ENCODE measurements at regions not wholly inside any gene's neighbourhood (a gene's known extent, or its start where the extent isn't known, plus 50 kb on each side); places are given as distances from the start of the nearest gene placed in this dataset.

DNA sequence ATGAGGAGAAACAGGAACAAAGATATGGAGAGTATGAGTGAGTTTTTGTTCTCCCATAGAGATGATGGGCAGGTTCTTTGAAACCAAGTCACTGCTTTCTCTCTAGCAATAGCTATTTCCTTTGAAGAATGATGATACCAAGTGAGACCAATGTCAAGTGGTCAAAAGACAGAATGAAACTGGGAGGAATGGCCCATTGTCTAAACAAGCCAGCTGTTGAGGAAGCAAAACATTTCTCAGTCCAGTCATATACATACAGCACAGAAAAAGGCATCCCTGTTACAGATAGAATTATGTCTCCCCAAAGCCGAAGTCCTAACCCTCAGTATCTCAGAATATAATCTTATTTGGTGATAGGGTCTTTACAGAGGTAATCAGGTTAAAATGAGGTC is 66.1 kb upstream of the EPC2 start:
- no peak for TF ChIP-seq TCF7L2 (IDR thresholded peaks at IDR 0.05; ENCODE audit: low read depth, low read length)
- TF ChIP-seq, protein P1, sequence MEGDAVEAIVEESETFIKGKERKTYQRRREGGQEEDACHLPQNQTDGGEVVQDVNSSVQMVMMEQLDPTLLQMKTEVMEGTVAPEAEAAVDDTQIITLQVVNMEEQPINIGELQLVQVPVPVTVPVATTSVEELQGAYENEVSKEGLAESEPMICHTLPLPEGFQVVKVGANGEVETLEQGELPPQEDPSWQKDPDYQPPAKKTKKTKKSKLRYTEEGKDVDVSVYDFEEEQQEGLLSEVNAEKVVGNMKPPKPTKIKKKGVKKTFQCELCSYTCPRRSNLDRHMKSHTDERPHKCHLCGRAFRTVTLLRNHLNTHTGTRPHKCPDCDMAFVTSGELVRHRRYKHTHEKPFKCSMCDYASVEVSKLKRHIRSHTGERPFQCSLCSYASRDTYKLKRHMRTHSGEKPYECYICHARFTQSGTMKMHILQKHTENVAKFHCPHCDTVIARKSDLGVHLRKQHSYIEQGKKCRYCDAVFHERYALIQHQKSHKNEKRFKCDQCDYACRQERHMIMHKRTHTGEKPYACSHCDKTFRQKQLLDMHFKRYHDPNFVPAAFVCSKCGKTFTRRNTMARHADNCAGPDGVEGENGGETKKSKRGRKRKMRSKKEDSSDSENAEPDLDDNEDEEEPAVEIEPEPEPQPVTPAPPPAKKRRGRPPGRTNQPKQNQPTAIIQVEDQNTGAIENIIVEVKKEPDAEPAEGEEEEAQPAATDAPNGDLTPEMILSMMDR (IDR thresholded peaks at IDR 0.05) = no peak
- TF ChIP-seq, protein P2, sequence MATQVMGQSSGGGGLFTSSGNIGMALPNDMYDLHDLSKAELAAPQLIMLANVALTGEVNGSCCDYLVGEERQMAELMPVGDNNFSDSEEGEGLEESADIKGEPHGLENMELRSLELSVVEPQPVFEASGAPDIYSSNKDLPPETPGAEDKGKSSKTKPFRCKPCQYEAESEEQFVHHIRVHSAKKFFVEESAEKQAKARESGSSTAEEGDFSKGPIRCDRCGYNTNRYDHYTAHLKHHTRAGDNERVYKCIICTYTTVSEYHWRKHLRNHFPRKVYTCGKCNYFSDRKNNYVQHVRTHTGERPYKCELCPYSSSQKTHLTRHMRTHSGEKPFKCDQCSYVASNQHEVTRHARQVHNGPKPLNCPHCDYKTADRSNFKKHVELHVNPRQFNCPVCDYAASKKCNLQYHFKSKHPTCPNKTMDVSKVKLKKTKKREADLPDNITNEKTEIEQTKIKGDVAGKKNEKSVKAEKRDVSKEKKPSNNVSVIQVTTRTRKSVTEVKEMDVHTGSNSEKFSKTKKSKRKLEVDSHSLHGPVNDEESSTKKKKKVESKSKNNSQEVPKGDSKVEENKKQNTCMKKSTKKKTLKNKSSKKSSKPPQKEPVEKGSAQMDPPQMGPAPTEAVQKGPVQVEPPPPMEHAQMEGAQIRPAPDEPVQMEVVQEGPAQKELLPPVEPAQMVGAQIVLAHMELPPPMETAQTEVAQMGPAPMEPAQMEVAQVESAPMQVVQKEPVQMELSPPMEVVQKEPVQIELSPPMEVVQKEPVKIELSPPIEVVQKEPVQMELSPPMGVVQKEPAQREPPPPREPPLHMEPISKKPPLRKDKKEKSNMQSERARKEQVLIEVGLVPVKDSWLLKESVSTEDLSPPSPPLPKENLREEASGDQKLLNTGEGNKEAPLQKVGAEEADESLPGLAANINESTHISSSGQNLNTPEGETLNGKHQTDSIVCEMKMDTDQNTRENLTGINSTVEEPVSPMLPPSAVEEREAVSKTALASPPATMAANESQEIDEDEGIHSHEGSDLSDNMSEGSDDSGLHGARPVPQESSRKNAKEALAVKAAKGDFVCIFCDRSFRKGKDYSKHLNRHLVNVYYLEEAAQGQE (IDR thresholded peaks at IDR 0.05; ENCODE audit: insufficient read depth in 1 of 2, low read depth in 2 of 2, low read length in 1 of 2) = no peak
- no peak for TF ChIP-seq POLR2AphosphoS5 (IDR thresholded peaks at IDR 0.05; ENCODE audit: low read depth, low read length)
- no peak for TF ChIP-seq SIN3A (IDR thresholded peaks at IDR 0.05; ENCODE audit: borderline replicate concordance, insufficient read depth, low read depth, low read length)

Measured in Panc1 (cell line).